RWPE1 (cell line): ENCODE measurements at regions not wholly inside any gene's neighbourhood (a gene's known extent, or its start where the extent isn't known, plus 50 kb on each side); places are given as distances from the start of the nearest gene placed in this dataset.
"Not testable (repeated sequence)": the region's sequence is repeated elsewhere in the genome, so short reads cannot be mapped to it uniquely, and the experiment has no call there.

ENCODE experiments used
- CTCF ChIA-PET: fragments of 350-600 bp; sonication (Branson Sonifier 250); formaldehyde crosslinking; extraction: SDS; loops from one replicate; lab custom pipeline; 2021; lab: Yijun Ruan, JAX
- POLR2A ChIA-PET: fragments of 400-600 bp; formaldehyde crosslinking; extraction: SDS; loops from one replicate; lab custom pipeline; 2020; ENCODE audit warnings: antibody characterized with exemption; ENCODE audit not compliant: low non-redundant PET; lab: Yijun Ruan, JAX
- DNase-seq: peaks from one replicate; pipeline ENCODE4 v3.0.0; 2012; ENCODE audit warnings: low spot score
- H3K27ac ChIP-seq: fragments of 450-650 bp; 2 replicates; pipeline ENCODE4 v1.5.1; 2017
- CTCF ChIP-seq: fragments of 450-650 bp; conservative IDR thresholded peaks from 2 replicates; pipeline ENCODE4 v1.5.1; 2017; ENCODE audit warnings: low read depth, mild to moderate bottlenecking

GRCh38 chr21:9830801-9831200 lies 690.6 kb upstream of the TPTE start:
- H3K27ac ChIP-seq, POLR2A ChIA-PET, CTCF ChIA-PET, DNase-seq: not testable (repeated sequence)

- CTCF ChIA-PET, POLR2A ChIA-PET, H3K27ac ChIP-seq, DNase-seq: not testable (repeated sequence)
Measured at GRCh38 chr21:9832751-9833150, 688.6 kb upstream of the TPTE start.

GRCh38 chr21:9836547-9836946 lies 684.8 kb upstream of the TPTE start:
- DNase-seq, H3K27ac ChIP-seq, CTCF ChIA-PET, POLR2A ChIA-PET: not testable (repeated sequence)

- CTCF ChIA-PET, POLR2A ChIA-PET, DNase-seq, H3K27ac ChIP-seq: not testable (repeated sequence)
Measured at GRCh38 chr21:9837001-9837400, 684.4 kb upstream of the TPTE start.

GRCh38 chr21:9837526-9837925 lies 683.9 kb upstream of the TPTE start:
- CTCF ChIA-PET, DNase-seq, POLR2A ChIA-PET, H3K27ac ChIP-seq: not testable (repeated sequence)

- ChIA-PET POLR2A (no interaction called here), CTCF (no interaction called here)
- no peak overlapping the region for H3K27ac ChIP-seq
- no peak for DNase-seq
- no peak for TF ChIP-seq CTCF
Measured at GRCh38 chr21:9837946-9838737, 683.2 kb upstream of the TPTE start.

- no peak for TF ChIP-seq CTCF
- ChIA-PET POLR2A (no interaction called here), CTCF (no interaction called here)
- no peak for DNase-seq
- H3K27ac ChIP-seq, result no peak overlapping the region
Measured at GRCh38 chr21:9838738-9839642, 682.4 kb upstream of the TPTE start.

- DNase-seq, H3K27ac ChIP-seq, CTCF ChIA-PET, POLR2A ChIA-PET: not testable (repeated sequence)
Measured at GRCh38 chr21:9844106-9844505, 677.3 kb upstream of the TPTE start.

GRCh38 chr21:9847511-9847910 lies 673.9 kb upstream of the TPTE start:
- DNase-seq, CTCF ChIA-PET, H3K27ac ChIP-seq, POLR2A ChIA-PET: not testable (repeated sequence)

- POLR2A ChIA-PET, H3K27ac ChIP-seq, DNase-seq, CTCF ChIA-PET: not testable (repeated sequence)
Measured at GRCh38 chr21:9851166-9851565, 670.2 kb upstream of the TPTE start.

GRCh38 chr21:9851695-9852094 lies 669.7 kb upstream of the TPTE start:
- CTCF ChIA-PET, POLR2A ChIA-PET, H3K27ac ChIP-seq, DNase-seq: not testable (repeated sequence)

GRCh38 chr21:9857563-9857962 lies 663.8 kb upstream of the TPTE start:
- H3K27ac ChIP-seq, CTCF ChIA-PET, POLR2A ChIA-PET, DNase-seq: not testable (repeated sequence)

- DNase-seq, CTCF ChIA-PET, POLR2A ChIA-PET, H3K27ac ChIP-seq: not testable (repeated sequence)
Measured at GRCh38 chr21:9859865-9860264, 661.5 kb upstream of the TPTE start.

- POLR2A ChIA-PET, result not testable (repeated sequence)
Measured at GRCh38 chr21:9862456-9862855, 658.9 kb upstream of the TPTE start.

GRCh38 chr21:9867815-9868214 lies 653.6 kb upstream of the TPTE start:
- CTCF ChIA-PET, POLR2A ChIA-PET, H3K27ac ChIP-seq, DNase-seq: not testable (repeated sequence)

More at GRCh38 chr21:9862456-9862855, 658.9 kb upstream of the TPTE start:
- DNase-seq, H3K27ac ChIP-seq, CTCF ChIA-PET: not testable (repeated sequence)
